SK-N-SH (cell line): ENCODE measurements at regions not wholly inside any gene's neighbourhood (a gene's known extent, or its start where the extent isn't known, plus 50 kb on each side); places are given as distances from the start of the nearest gene placed in this dataset.

ENCODE experiments used
- CTCF ChIA-PET: fragments of 300-600, 350-600 bp; formaldehyde crosslinking; extraction: SDS; loops from one replicate; lab custom pipeline; 2021; lab: Yijun Ruan, JAX
- POLR2A ChIA-PET: fragments of 350-600 bp; sonication (Branson Sonifier 250); formaldehyde crosslinking; extraction: SDS; loops from one replicate; lab custom pipeline; 2020; ENCODE audit warnings: antibody characterized with exemption, inconsistent platforms; lab: Yijun Ruan, JAX
- DNase-seq: peaks from one replicate; pipeline ENCODE4 v3.0.0; 2012
- H2AFZ ChIP-seq: fragments of 200-600 bp; sonication (generic); 2 replicates; pipeline ENCODE4 v1.8.1; 2016; ENCODE audit warnings: antibody characterized with exemption, mild to moderate bottlenecking, low read depth
- H3F3A ChIP-seq: fragments of 200-600 bp; sonication (generic); replicated peaks from 2 replicates; pipeline ENCODE3; 2016; ENCODE audit warnings: antibody characterized with exemption, mild to moderate bottlenecking; ENCODE audit not compliant: insufficient read depth
- H3K27ac ChIP-seq, 2 experiments: fragments of 200-500 bp in 1 of 2; fragments of 200-600 bp in 1 of 2; sonication (Bioruptor generic) in 1 of 2; sonication (generic), shearing (Covaris generic) in 1 of 2; 2 replicates each; pipeline versions ENCODE4 v1.5.1 to v1.6.1; 2014 to 2016; ENCODE audit warnings: low read depth in 2 of 2, inconsistent platforms in 1 of 2, low read length in 1 of 2, mild to moderate bottlenecking in 1 of 2, mixed read lengths in 1 of 2
- H3K27me3 ChIP-seq: fragments of 200-600 bp; sonication (generic), shearing (Covaris generic); 2 replicates; pipeline ENCODE4 v1.6.1; 2016; ENCODE audit warnings: mixed run types; ENCODE audit not compliant: insufficient read depth
- H3K36me3 ChIP-seq, 2 experiments: fragments of 200-500 bp in 1 of 2; fragments of 200-600 bp in 1 of 2; sonication (Bioruptor generic) in 1 of 2; sonication (generic) in 1 of 2; replicated peaks in 1 of 2; 2 replicates each; pipeline versions ENCODE3 to v1.5.1; 2014 to 2016; ENCODE audit warnings: low read length in 1 of 2, mild to moderate bottlenecking in 1 of 2; ENCODE audit not compliant: insufficient read depth in 2 of 2, control insufficient read depth in 1 of 2
- H3K4me1 ChIP-seq, 2 experiments: fragments of 200-500 bp in 1 of 2; fragments of 200-600 bp in 1 of 2; sonication (Bioruptor generic) in 1 of 2; sonication (generic), shearing (Covaris generic) in 1 of 2; 2 replicates each; pipeline versions ENCODE4 v1.5.1 to v1.6.1; 2014 to 2016; ENCODE audit warnings: low read depth in 1 of 2, low read length in 1 of 2, mixed run types in 1 of 2; ENCODE audit not compliant: insufficient read depth in 2 of 2, control insufficient read depth in 1 of 2
- H3K4me2 ChIP-seq: fragments of 200-600 bp; sonication (generic), shearing (Covaris generic); 2 replicates; pipeline ENCODE4 v1.6.1; 2017; ENCODE audit warnings: mixed run types
- H3K4me3 ChIP-seq, 2 experiments: fragments of 200-500 bp in 1 of 2; fragments of 200-600 bp in 1 of 2; sonication (Bioruptor generic) in 1 of 2; sonication (generic), shearing (Covaris generic) in 1 of 2; 2 replicates each; pipeline versions ENCODE4 v1.5.1 to v1.8.1; 2014 to 2016; ENCODE audit warnings: low read depth in 2 of 2, inconsistent platforms in 1 of 2, low read length in 1 of 2, mild to moderate bottlenecking in 1 of 2, mixed read lengths in 1 of 2, moderate library complexity in 1 of 2
- H3K79me2 ChIP-seq: fragments of 200-600 bp; sonication (generic); 2 replicates; pipeline ENCODE4 v1.8.1; 2017; ENCODE audit warnings: mild to moderate bottlenecking; ENCODE audit not compliant: insufficient read depth
- H3K9ac ChIP-seq: fragments of 200-600 bp; sonication (generic); 2 replicates; pipeline ENCODE4 v1.6.1; 2017; ENCODE audit warnings: mixed run types
- H3K9me2 ChIP-seq: fragments of 200-600 bp; sonication (generic); 2 replicates; pipeline ENCODE4 v1.6.1; 2017; ENCODE audit warnings: mixed run types
- H3K9me3 ChIP-seq: fragments of 200-600 bp; sonication (generic); 2 replicates; pipeline ENCODE4 v1.6.1; 2017; ENCODE audit warnings: mixed run types, mild to moderate bottlenecking, moderate library complexity
- H4K20me1 ChIP-seq: fragments of 200-600 bp; sonication (generic); 2 replicates; pipeline ENCODE4 v1.6.1; 2017; ENCODE audit warnings: mild to moderate bottlenecking, mixed run types; ENCODE audit not compliant: insufficient read depth
- ELF1 ChIP-seq: IDR thresholded peaks from 2 replicates; pipeline ENCODE4 v1.4.0; 2012
- EP300 ChIP-seq, 2 experiments: IDR thresholded peaks; 2 replicates each; pipeline versions ENCODE4 v1.4.0 to v1.6.1; 2012; ENCODE audit warnings: borderline replicate concordance in 1 of 2, low read depth in 1 of 2, low read length in 1 of 2
- FOSL2 ChIP-seq: IDR thresholded peaks from 2 replicates; pipeline ENCODE4 v1.4.0; 2012; ENCODE audit warnings: low read depth, mild to moderate bottlenecking, moderate library complexity, borderline replicate concordance
- FOXJ3 ChIP-seq: sonication (generic); formaldehyde crosslinking; IDR thresholded peaks from 2 replicates; pipeline ENCODE4 v1.5.1; 2020; ENCODE audit warnings: mild to moderate bottlenecking, missing genetic modification reagents
- IRF3 ChIP-seq: fragments of 150-350 bp; IDR thresholded peaks from 2 replicates; pipeline ENCODE4 v1.6.1; 2016; ENCODE audit warnings: mild to moderate bottlenecking, low read depth, low read length
- JUND ChIP-seq: IDR thresholded peaks from 2 replicates; pipeline ENCODE4 v1.4.0; 2012
- MEF2A ChIP-seq: IDR thresholded peaks from 2 replicates; pipeline ENCODE4 v1.4.0; 2012; ENCODE audit warnings: low read depth, borderline replicate concordance
- MXI1 ChIP-seq: IDR thresholded peaks from 2 replicates; pipeline ENCODE4 v1.6.1; 2012; ENCODE audit warnings: mild to moderate bottlenecking, low read depth, low read length, improper control_type of control experiment
- NRF1 ChIP-seq: IDR thresholded peaks from 2 replicates; pipeline ENCODE4 v1.6.1; 2012; ENCODE audit warnings: low read depth, mild to moderate bottlenecking, low read length
- PBX3 ChIP-seq: IDR thresholded peaks from 2 replicates; pipeline ENCODE4; 2012
- POLR2AphosphoS5 ChIP-seq: IDR thresholded peaks from 2 replicates; pipeline ENCODE4 v1.6.1; 2012; ENCODE audit warnings: low read depth, low read length
- RCOR1 ChIP-seq: fragments of 150-350 bp; IDR thresholded peaks from 2 replicates; pipeline ENCODE4 v1.6.1; 2017; ENCODE audit warnings: antibody characterized with exemption, low read length
- REST ChIP-seq: IDR thresholded peaks from 2 replicates; pipeline ENCODE4 v1.6.1; 2012; ENCODE audit warnings: mild to moderate bottlenecking, low read depth, low read length, moderate library complexity
- SIN3A ChIP-seq: IDR thresholded peaks from 2 replicates; pipeline ENCODE4 v1.6.1; 2012; ENCODE audit warnings: low read depth, mild to moderate bottlenecking, low read length, moderate library complexity, borderline replicate concordance
- TAF1 ChIP-seq: IDR thresholded peaks from 2 replicates; pipeline ENCODE4 v1.6.1; 2012; ENCODE audit warnings: low read depth, mild to moderate bottlenecking, low read length, moderate library complexity, borderline replicate concordance
- TEAD4 ChIP-seq: IDR thresholded peaks from 2 replicates; pipeline ENCODE4 v1.4.0; 2012; ENCODE audit warnings: mild to moderate bottlenecking, borderline replicate concordance; ENCODE audit not compliant: insufficient read depth
- WGBS: methylation state at CpG from one replicate; pipeline ENCODE4 v1.1.6; 2017; ENCODE audit warnings: low lambda C conversion rate; 5-methylcytosine and 5-hydroxymethylcytosine counted together

- TF ChIP-seq ELF1 (no peak), MEF2A (no peak), FOXJ3 (CRISPR knock-in tag) (no peak)
Measured at GRCh38 chr16:64489449-64489848, 632.4 kb downstream of the CDH11 start (continued).

GRCh38 chr16:64486561-64486960, 635.3 kb downstream of the CDH11 start:
- ChIA-PET POLR2A (no interaction called here), CTCF (no interaction called here)
- Histone ChIP-seq H3K9me2 (no peaks in the 10 kb centered on the region), H2AFZ (no peak overlapping the region), H4K20me1 (no peaks in the 10 kb centered on the region), H3K9ac (no peak overlapping the region), H3K4me2 (no peak overlapping the region), H3K4me1 (no peaks in the 10 kb centered on the region; a peak in 1 of 4 replicates), H3K27me3 (no peaks in the 10 kb centered on the region), H3F3A (no peaks in the 10 kb centered on the region), H3K4me3 (no peak overlapping the region), H3K36me3 (no peaks in the 10 kb centered on the region), H3K9me3 (no peaks in the 10 kb centered on the region), H3K27ac (no peak overlapping the region), H3K79me2 (no peaks in the 10 kb centered on the region)
- DNase-seq, result no peak
- TF ChIP-seq PBX3, result no peak
- no peak for TF ChIP-seq REST
- no peak for TF ChIP-seq TEAD4
- TF ChIP-seq EP300 (IDR thresholded peaks at IDR 0.05; ENCODE audit: borderline replicate concordance in 1 of 2, low read depth in 1 of 2, low read length in 1 of 2), result no peak
- no peak for TF ChIP-seq SIN3A
- no peak for TF ChIP-seq IRF3
- no peak for TF ChIP-seq POLR2AphosphoS5
- TF ChIP-seq MXI1, result no peak
- TF ChIP-seq FOSL2, result no peak
- no peak for TF ChIP-seq JUND
- no peak for TF ChIP-seq TAF1
- TF ChIP-seq NRF1, result no peak
- no peak for TF ChIP-seq RCOR1
- WGBS, result 93% methylated on average over 1 of the region's 1 CpG
